ENCODE measurements at regions not wholly inside any gene's neighbourhood (a gene's known extent, or its start where the extent isn't known, plus 50 kb on each side); places are given as distances from the start of the nearest gene placed in this dataset.

GRCh38 chr9:135375001-135375400, 104.6 kb upstream of the PPP1R26 start:
- H3K4me1 ChIP-seq: no peaks in the 10 kb centered on the region
- H3K36me3 ChIP-seq: no peaks in the 10 kb centered on the region
- DNase-seq: no peak
- TF ChIP-seq CTCF (IDR thresholded peaks at IDR 0.05): no peak
- no peak for ATAC-seq
- H3K27ac ChIP-seq: no peak overlapping the region
- peaks cover 0 to 9% (median 0%) of the 10 kb centered on the region in 11 donors for H3K9me3 ChIP-seq
- WGBS, 2 donors: 87 to 88% methylated on average over 17 of the region's 17 CpGs
- intact Hi-C loops (cut with DNase I): no loop called here
- H3K4me3 ChIP-seq: no peak overlapping the region
- H3K27me3 ChIP-seq: peaks cover 0 to 82% (median 44%) of the 10 kb centered on the region in 7 donors

- TF ChIP-seq CTCF (IDR thresholded peaks at IDR 0.05): no peak
- DNase-seq (no peak), ATAC-seq (peak in 2 of 8 donors; percentile 6 to 33)
- Histone ChIP-seq H3K27me3 (peaks cover 0 to 65% (median 37%) of the 10 kb centered on the region in 7 donors), H3K4me1 (no peaks in the 10 kb centered on the region), H3K27ac (no peak overlapping the region), H3K4me3 (no peak overlapping the region), H3K36me3 (no peaks in the 10 kb centered on the region), H3K9me3 (peaks cover 0 to 9% (median 0%) of the 10 kb centered on the region in 11 donors)
- intact Hi-C loops (cut with DNase I): no loop called here
- WGBS, 2 donors: 58 to 64% methylated on average over 22 of the region's 22 CpGs
These were observed 102.9 kb upstream of the PPP1R26 start for GRCh38 chr9:135376511-135377265.

- no peak for ATAC-seq
- Histone ChIP-seq H3K36me3 (no peaks in the 10 kb centered on the region), H3K27me3 (peaks cover 0 to 63% (median 32%) of the 10 kb centered on the region in 7 donors), H3K4me3 (no peak overlapping the region), H3K4me1 (no peaks in the 10 kb centered on the region), H3K27ac (no peak overlapping the region), H3K9me3 (peaks cover 0 to 9% (median 0%) of the 10 kb centered on the region in 11 donors)
- WGBS, 2 donors: 81 to 86% methylated on average over 12 of the region's 12 CpGs
- intact Hi-C loops (cut with DNase I): no loop called here
- DNase-seq: no peak
- TF ChIP-seq CTCF (IDR thresholded peaks at IDR 0.05): no peak
These were observed 102.2 kb upstream of the PPP1R26 start for GRCh38 chr9:135377431-135377830.

- no peaks in the 10 kb centered on the region for H3K36me3 ChIP-seq
- H3K27me3 ChIP-seq: peaks cover 0 to 59% (median 23%) of the 10 kb centered on the region in 7 donors
- H3K4me1 ChIP-seq: no peaks in the 10 kb centered on the region
- ATAC-seq (peak in 1 of 8 donors; percentile 24), DNase-seq (no peak)
- H3K4me3 ChIP-seq: no peak overlapping the region
- intact Hi-C loops (cut with DNase I): no loop called here
- no peak for TF ChIP-seq CTCF (IDR thresholded peaks at IDR 0.05)
- WGBS, 2 donors: 87 to 91% methylated on average over 15 of the region's 15 CpGs
- H3K27ac ChIP-seq: no peak overlapping the region
- H3K9me3 ChIP-seq: peaks cover 0 to 9% (median 0%) of the 10 kb centered on the region in 11 donors
These were observed 100.8 kb upstream of the PPP1R26 start for GRCh38 chr9:135378751-135379150.

Measured in heart right ventricle (tissue), 16 donors.